Activated B cell treated with CpG ODN at 0.5 μM for 24 hours (primary cell): ENCODE measurements at regions not wholly inside any gene's neighbourhood (a gene's known extent, or its start where the extent isn't known, plus 50 kb on each side); places are given as distances from the start of the nearest gene placed in this dataset.

Experiments used
- ATAC-seq: fragments of 200-7000 bp; cut with Tn5 transposase; one replicate; pipeline ENCODE4 v1.10.0; 2021; ENCODE audit warnings: low read depth, mild to moderate bottlenecking, moderate library complexity
- CTCF ChIA-PET: fragments of 350-600 bp; sonication (Branson Sonifier 250); formaldehyde crosslinking; loops from one replicate; lab custom pipeline; 2021; ENCODE audit warnings: antibody characterized with exemption; lab: Charles Lee
- POLR2A ChIA-PET: fragments of 350-600 bp; sonication (Branson Sonifier 250); formaldehyde crosslinking; loops from one replicate; lab custom pipeline; 2021; ENCODE audit warnings: antibody characterized with exemption; lab: Charles Lee
- DNase-seq: peaks from one replicate; pipeline ENCODE4 v3.0.0; 2022
- H3K27ac Mint-ChIP-seq: one replicate; pipeline ENCODE4 v1.8.0; 2020; ENCODE audit warnings: mixed read lengths
- H3K27me3 Mint-ChIP-seq: one replicate; pipeline ENCODE4 v1.8.0; 2021; ENCODE audit warnings: mixed read lengths
- H3K36me3 Mint-ChIP-seq: one replicate; pipeline ENCODE4 v1.8.0; 2021; ENCODE audit warnings: low read depth, mixed read lengths
- H3K4me1 Mint-ChIP-seq: one replicate; pipeline ENCODE4 v1.8.0; 2021; ENCODE audit warnings: mixed read lengths
- H3K4me3 Mint-ChIP-seq: one replicate; pipeline ENCODE4 v1.8.0; 2020; ENCODE audit warnings: mild to moderate bottlenecking, mixed read lengths
- H3K9me3 Mint-ChIP-seq: one replicate; pipeline ENCODE4 v1.8.0; 2020; ENCODE audit warnings: mixed read lengths
- intact Hi-C: fragments of 100-400 bp; cut with micrococcal nuclease; formaldehyde crosslinking; loops from one replicate; pipeline ENCODE4 v1.15.1; 2024
- TF ChIP-seq, protein P1 (sequence below): fragments of 200-600 bp; IDR thresholded peaks from one replicate; pipeline ENCODE4 v1.8.0; 2022; ENCODE audit warnings: antibody characterized with exemption, mild to moderate bottlenecking

GRCh38 chr3:102106416-102107097 is 257.2 kb downstream of the NFKBIZ start:
- CTCF ChIA-PET: no interaction called here
- DNase-seq: no peak
- Mint-ChIP-seq H3K27me3 (no peaks in the 10 kb centered on the region), H3K36me3 (no peaks in the 10 kb centered on the region), H3K4me1 (no peaks in the 10 kb centered on the region), H3K27ac (no peak overlapping the region), H3K9me3 (peaks cover 15% of the 10 kb centered on the region), H3K4me3 (no peak overlapping the region)
- POLR2A ChIA-PET: no interaction called here
- ATAC-seq: no peak
- intact Hi-C loops: no loop called here
- TF ChIP-seq, protein P1, sequence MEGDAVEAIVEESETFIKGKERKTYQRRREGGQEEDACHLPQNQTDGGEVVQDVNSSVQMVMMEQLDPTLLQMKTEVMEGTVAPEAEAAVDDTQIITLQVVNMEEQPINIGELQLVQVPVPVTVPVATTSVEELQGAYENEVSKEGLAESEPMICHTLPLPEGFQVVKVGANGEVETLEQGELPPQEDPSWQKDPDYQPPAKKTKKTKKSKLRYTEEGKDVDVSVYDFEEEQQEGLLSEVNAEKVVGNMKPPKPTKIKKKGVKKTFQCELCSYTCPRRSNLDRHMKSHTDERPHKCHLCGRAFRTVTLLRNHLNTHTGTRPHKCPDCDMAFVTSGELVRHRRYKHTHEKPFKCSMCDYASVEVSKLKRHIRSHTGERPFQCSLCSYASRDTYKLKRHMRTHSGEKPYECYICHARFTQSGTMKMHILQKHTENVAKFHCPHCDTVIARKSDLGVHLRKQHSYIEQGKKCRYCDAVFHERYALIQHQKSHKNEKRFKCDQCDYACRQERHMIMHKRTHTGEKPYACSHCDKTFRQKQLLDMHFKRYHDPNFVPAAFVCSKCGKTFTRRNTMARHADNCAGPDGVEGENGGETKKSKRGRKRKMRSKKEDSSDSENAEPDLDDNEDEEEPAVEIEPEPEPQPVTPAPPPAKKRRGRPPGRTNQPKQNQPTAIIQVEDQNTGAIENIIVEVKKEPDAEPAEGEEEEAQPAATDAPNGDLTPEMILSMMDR: no peak

GRCh38 chr3:102112704-102113230 is 263.5 kb downstream of the NFKBIZ start:
- TF ChIP-seq, protein P1: no peak
- intact Hi-C loops: no loop called here
- CTCF ChIA-PET: no interaction called here
- peaks cover 5% of the 10 kb centered on the region for H3K4me1 Mint-ChIP-seq
- H3K27me3 Mint-ChIP-seq: no peaks in the 10 kb centered on the region
- H3K4me3 Mint-ChIP-seq: no peak overlapping the region
- ATAC-seq: no peak
- POLR2A ChIA-PET: interaction anchor here (1.2 to 1.3 kb wide), 2 partner anchors 17 to 177 kb away, joined by 4 read pairs; no protein-coding TSS in a partner anchor
- no peak for DNase-seq
- peaks cover 6% of the 10 kb centered on the region for H3K9me3 Mint-ChIP-seq
- H3K27ac Mint-ChIP-seq: no peak overlapping the region
- H3K36me3 Mint-ChIP-seq: no peaks in the 10 kb centered on the region

DNA sequence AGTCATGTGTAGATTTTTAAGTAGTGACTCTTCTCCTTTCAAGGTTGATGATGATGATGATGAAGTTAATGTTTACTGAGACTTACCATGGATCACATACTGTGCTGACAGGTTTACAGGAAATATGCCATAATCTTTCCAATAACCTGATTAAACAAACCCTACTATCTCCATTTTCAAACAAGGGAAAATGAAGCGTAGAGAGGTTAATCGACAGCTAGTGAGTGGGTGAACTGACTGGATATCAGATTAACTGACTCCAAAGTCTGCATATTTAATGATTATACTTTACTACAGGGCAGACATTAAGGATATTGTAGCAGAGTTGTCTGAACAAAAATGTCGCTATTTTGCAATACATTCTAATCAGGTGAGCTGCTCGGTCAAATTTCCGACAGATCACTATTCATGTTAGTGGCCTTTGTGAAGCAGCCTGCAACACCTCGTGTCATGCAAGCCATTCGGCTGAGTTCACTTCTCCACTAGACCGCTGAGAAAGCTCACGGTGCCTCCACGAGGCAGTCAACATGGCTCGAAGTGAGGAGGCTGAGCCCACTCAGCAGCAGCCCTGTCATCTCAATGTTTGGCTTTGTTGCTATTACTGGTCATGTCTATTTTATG is 264.2 kb downstream of the NFKBIZ start:
- ChIA-PET POLR2A (interaction anchor here (1.1 to 1.3 kb wide), 3 partner anchors 18 to 284 kb away, joined by 3 to 4 read pairs (median 4); no protein-coding TSS in a partner anchor), CTCF (no interaction called here)
- H3K36me3 Mint-ChIP-seq: no peaks in the 10 kb centered on the region
- H3K4me1 Mint-ChIP-seq: peaks cover 5% of the 10 kb centered on the region
- TF ChIP-seq, protein P1: no peak
- no peak for DNase-seq
- intact Hi-C loops: no loop called here
- peaks cover 1% of the 10 kb centered on the region for H3K9me3 Mint-ChIP-seq
- no peak overlapping the region for H3K27ac Mint-ChIP-seq
- H3K4me3 Mint-ChIP-seq: no peak overlapping the region
- no peaks in the 10 kb centered on the region for H3K27me3 Mint-ChIP-seq
- no peak for ATAC-seq

DNA sequence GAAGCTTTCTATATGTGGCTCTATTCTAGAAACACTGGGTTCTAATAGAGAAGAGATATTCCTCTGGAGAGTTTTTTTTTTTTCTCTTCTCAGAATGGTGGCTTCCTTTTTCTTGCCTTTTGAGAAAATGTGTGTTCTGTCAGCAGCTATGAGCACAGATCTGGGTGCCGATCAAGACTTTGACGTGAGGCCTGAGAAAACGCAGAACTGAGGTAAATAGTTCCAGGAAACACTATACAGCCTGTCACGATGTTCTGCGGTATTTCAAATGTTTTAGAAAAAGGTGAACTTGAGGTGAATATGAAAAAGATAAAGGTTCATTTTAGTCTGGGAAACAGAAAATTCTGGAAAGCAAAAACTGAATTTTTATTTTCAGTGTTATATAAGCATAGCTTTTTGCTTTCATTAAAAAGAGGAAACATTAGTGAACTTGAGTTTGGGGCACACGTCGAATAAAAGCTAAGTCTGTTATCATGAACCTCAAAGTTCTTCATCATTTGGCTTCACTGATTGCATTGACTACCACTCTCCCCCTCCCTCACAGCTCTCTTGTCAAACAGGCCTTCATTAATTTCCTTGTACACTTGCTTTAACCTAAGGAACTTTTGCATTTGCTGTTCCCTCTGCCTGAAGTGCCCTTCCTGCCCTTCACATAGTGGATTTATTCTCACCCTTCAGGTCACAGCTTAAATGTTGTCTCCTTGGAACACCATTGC is 265.1 kb downstream of the NFKBIZ start:
- H3K4me1 Mint-ChIP-seq: peaks cover 5% of the 10 kb centered on the region
- ChIA-PET CTCF (no interaction called here), POLR2A (interaction anchor here (0.7 to 1.3 kb wide), 3 partner anchors 19 to 285 kb away, joined by 3 to 4 read pairs (median 3); no protein-coding TSS in a partner anchor)
- no peaks in the 10 kb centered on the region for H3K36me3 Mint-ChIP-seq
- peaks cover 4% of the 10 kb centered on the region for H3K9me3 Mint-ChIP-seq
- H3K27me3 Mint-ChIP-seq: no peaks in the 10 kb centered on the region
- intact Hi-C loops: no loop called here
- TF ChIP-seq, protein P1: no peak
- no peak overlapping the region for H3K27ac Mint-ChIP-seq
- DNase-seq: no peak
- H3K4me3 Mint-ChIP-seq: no peak overlapping the region
- no peak for ATAC-seq
